ENCODE measurements at regions not wholly inside any gene's neighbourhood (a gene's known extent, or its start where the extent isn't known, plus 50 kb on each side); places are given as distances from the start of the nearest gene placed in this dataset.

DNA sequence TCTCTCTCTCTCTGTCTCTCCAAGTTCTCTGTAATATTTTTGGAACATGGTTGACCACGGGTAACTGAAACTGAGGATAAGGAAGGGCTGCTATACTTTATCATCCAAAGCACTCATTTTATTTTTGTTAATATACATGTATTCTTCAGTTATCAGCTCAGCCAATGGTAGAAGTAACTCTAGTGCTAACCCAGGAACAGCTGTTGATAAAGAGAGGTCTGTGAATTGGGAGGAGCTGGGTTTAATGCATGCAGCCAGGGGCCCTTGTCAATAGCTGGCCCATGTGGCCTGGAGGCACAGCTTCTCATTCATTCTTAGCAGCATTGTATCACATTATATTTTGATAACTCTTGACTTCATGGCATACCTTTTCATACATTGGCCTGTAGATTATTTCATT, 401.6 kb downstream of the EPHA4 start:
- DNase-seq (ENCODE audit: low read depth), result no peak

DNA sequence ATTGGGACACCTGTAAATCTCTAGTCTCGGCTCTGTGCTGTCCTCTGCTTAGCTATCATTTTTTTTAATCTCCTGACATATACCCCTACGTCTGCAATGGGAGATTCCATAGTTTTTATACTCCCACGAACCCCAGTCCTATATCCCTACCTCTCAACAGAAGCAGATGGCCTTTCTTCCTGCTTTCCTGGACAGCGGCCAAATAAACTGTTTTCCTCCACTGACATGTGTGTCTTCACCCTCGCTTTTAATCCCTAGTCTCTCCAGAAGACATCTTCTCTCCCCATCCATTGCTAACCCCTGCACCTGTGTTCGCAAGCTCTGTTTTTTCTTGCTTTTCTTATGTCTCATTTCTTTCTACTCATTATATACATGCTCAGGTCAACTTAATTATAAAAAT, 395.4 kb downstream of the EPHA4 start:
- DNase-seq (ENCODE audit: low read depth), result no peak

DNA sequence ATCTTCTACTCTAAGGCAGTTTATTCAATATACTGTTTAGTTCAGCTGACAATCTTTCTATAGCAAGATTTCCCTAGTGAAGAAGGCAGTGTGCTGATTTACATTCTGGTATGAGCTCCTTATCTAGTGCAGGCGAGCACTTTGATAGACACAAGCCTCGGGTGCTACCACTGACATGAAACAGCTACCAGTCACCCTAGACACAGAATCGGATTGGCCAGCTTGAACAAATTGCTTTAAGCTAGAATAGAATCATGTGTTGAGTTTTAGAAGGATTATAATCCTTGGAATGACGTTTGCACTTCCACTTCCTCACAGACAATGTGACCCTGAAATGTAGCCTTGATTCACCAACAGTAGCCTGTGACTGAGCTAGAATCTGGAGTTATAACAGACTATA, 394.0 kb downstream of the EPHA4 start:
- no peak for DNase-seq (ENCODE audit: low read depth)

DNA sequence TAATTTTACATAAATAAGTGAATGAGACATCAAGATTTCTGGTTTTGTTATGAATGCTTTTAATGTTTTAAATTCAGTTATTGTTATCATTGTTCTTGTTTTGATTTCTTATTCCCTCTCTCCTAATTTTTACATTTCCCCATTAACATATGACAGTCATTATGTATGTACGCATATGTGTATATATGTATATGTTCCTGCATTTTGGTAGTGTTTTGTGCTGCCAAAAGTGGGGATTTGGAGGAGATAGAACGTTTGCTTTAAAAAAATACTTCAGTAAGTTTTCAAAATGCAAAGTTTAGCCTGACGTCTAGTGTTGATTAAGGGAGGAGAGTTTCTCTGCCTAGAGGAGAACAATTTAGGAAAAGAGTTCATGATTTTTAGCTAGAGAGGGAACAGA, 385.2 kb downstream of the EPHA4 start:
- no peak for DNase-seq (ENCODE audit: low read depth)

DNA sequence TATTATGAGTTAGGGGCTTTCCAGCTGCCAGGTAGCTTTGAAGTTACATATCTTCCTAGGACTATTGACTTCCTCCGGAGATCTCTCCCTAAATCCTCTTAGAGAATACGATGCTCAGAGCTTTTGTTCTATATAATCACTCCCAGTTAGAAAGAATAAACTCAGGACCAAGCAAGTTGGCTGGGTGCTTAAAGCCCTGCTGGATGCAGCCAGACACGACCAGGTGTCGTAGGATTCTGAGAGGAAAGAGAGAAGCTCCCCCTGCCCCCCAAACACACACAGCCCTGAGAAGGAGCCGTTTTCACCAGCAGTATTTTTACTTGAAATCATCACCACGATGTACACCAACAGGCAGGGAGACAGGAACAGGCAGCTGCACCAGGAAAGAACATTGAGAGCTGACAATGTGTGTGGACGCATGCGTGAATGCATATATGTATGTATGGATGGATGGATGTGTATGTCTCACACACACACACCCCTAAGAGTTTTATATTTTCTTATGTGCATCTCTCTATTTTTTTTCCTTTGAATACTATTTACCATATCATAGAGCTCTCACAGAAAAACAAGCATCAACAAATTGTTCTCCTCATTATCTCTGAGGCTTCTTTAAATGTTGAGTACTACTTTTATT, 382.6 kb downstream of the EPHA4 start:
- no peak for DNase-seq (ENCODE audit: low read depth)

DNA sequence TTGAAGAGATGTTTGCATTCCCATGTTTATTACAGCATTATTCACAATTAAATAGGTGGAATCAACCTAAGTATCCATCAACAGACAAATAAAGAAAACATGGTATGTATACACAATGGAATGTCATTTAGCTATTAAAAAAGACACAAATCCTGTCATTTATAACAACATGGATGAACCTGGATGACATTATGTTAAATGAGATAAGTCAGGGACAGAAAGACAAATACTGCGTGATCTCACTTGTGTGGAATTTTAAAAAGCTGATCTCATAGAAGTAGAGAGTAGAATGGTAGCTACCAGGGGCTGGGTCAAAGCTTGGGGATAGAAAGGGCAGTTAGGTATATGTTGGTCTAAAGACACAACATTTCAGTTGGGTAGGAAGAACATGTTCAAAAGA, 376.3 kb downstream of the EPHA4 start:
- DNase-seq (ENCODE audit: low read depth), result no peak

DNA sequence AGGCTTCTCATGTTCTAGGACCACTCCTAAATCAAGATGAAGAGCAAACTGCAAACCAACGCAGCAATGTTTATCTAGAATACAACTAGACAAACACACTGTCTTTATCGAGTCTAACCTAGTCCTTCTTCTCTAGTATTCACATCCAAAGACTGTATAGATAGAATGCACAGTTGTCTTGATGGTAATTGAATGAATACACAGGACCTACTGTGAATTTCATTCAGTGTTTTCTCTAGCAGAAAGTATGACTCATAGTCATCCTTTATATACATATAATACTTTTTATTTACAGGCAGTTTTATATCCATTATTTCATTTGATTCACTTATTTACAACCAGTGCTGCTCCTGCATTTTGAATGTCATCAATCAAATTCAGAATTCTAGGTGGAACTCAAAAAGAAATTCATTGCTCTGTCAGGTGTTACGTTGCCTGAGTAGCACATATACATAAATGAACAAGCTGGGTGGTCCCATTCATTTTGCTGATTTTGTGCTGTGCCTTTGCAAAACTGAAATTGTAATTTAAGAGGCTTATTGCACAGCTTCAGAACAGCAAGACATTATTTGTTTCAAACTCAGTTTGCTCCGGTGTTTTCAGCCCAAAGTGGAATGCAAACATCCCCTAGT, 374.8 kb downstream of the EPHA4 start:
- no peak for DNase-seq (ENCODE audit: low read depth)

DNA sequence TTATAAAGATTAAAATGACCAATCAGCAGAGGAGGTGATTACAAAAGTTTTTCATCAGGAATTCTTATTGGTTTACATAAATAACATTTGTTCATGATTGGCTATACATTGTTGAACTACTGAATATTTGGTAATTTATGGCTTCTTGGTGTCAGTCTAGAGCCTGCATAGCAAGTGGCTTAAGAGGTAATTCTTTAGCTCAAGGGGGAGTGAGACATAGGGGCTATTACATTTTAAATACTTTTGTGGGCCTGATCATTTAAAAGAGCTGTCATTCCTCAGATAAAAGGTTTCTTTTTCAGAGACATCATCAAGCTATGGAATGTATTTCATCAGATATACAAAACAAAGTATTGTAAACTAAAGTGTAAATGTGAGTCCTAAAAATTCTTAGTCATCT, 373.8 kb downstream of the EPHA4 start:
- no peak for DNase-seq (ENCODE audit: low read depth)

DNA sequence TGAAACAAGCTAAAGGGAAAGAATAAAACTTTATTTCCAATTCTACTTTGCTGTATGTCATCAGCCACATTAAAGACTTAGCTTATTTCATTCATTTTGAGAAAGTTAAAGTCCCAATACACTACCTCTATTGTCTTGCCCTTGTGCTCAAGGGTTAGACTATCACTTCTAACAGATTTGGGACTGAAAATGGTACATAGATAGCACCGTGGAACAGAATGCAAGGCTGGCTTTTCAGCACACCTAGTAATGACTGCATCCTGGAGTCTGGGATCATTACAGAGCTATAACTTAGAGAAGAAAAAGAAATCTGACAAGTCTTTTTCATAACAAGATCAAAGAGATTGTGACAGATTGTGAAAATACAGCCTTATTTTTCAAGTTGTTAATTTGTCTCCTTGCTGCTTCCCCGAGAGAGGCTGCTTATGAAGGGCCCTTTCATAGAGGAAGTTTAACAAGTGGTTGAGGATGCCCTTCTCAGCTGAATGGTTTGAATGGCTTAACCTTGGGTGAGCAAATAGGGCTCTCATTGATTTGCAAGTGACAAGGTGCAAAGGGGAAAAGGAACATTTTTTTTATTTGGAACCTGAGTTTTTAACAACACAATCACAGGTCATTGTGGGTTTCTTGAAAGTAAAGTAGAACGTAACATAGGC, 371.8 kb downstream of the EPHA4 start:
- DNase-seq (ENCODE audit: low read depth), result no peak

DNA sequence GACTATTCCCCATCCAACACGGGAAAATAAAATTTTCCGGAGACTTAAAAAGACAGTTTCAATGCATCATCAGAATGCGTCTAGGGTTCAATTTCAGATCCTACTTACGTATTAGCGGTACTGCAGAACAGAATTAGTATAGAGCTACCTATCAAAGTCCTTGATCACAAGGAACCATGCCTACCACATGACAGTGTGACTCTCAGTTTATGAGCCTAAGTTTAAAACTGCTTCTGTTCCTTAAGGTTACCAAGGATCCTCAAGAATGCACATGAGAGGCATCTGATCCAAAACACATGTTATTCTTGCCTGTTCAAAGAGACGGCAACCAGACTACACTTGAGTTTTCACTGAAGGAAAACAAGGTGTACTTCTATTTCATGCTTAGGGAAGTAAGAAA, 369.7 kb downstream of the EPHA4 start:
- DNase-seq (ENCODE audit: low read depth), result no peak

DNA sequence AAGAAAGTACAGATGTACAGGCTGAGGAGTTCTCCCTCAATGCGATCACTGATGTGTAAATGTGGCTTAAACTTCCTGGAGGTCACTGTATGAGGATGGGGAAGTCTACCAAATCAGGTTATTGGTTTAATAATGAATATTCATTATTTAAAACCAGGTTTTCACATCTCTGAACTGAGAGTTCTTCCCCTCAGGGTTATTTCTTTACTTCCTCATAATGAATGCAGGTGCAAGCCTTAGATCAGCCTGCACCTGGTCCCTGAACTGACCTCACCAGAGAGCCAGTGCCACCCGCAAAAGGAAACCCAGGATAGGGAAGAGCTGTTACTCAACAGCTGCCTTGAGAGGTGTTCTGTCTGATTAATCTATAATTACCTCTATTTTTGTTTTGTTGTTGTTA, 369.0 kb downstream of the EPHA4 start:
- no peak for DNase-seq (ENCODE audit: low read depth)

DNA sequence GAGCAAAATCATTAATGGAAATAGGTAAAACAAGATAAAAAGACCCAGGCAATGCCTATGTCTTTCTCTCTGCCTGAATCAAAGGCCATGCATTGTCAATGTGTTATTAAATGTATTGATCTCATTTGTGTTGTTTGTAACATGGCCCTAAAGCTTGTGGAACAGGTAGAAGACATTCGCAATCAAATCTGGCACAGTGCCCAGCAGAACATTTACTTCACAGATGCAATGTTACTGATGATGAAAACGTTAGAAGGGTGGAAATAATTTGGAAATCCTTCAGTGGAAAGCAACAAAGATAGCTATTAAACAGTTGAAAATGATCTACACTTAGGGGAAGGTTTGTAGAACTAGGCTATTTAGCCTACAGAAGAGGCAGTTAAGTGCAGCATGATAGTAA, 368.2 kb downstream of the EPHA4 start:
- no peak for DNase-seq (ENCODE audit: low read depth)

DNA sequence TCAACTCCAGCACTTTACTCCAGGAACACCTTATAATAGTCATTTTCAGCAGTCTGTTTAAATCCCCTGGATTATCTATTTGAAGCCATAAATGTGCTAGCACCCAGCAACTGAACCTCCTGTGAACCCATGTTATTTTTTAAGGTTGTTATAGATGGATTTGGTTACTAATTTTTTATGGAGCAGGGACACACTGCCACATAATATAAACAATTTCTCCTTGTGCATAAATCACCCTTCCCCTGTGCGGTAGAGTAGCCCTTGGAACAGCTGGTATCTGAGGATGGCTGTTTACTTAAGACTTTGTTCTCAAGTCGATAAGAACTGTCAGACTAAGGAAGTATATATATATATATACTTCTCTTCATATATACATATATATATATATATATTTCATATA, 367.4 kb downstream of the EPHA4 start:
- no peak for DNase-seq (ENCODE audit: low read depth)

DNA sequence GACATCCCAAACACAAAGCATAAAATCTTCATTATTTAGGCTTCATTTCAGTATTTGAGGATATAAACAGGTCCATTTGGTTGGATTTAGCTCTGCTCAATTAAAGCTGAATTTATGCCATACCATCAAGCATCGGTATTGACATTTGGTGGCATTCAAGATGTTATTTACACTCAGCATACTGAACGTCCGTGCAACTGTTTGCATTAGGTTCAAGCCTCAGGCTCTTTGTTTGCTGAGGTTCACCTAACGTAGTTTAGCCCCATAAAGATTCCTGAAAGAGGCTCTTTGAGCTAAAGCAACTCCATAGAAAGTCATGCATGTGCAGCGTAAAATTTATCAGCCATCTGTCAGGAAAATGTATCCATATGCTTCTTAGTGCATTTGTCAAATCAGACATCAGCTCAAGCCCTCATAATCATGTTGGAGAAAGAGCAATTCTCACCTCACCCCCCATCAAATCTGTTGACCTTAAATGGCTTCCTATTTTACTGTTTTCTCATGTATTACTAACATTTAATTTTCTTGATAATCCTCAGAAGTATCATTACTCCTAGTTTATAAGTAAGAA, 366.9 kb downstream of the EPHA4 start:
- no peak for DNase-seq (ENCODE audit: low read depth)

DNA sequence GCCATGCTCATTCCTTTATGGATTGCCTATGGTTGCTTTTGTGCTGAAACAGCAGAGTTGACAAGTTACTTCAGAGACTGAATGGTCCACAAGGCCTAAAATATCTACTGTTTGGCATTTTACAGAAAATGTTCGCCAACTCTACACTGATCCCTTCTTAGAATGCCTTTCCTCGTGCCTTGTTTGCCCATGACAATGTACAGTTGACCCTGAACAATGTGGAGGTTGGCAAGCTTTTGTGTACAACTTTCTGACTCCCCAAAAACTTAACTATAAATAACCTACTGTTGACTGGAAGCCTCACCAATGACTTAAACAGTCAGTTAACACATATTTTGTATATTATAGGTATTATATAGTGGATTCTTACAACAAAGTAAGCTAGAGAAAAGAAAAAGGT, 361.4 kb downstream of the EPHA4 start:
- DNase-seq (ENCODE audit: low read depth), result no peak

DNA sequence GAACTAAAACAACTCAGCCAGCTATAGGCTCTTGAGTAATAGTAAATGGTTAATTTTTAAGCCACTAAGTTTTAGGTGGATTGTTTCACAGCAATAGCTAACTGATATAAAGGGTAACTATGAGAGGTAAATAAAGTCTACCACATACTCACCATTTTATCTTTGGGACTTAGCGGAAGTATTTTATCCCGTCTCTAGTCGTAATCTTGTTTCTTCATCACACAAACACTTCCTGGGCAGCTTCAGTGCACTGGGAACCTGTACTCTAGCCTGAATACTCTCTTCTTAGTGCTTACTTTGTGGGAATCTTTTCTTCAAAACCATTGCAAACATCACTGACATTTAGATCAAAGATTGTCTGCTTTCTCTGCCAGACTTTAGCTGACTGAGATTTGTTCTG, 360.5 kb downstream of the EPHA4 start:
- no peak for DNase-seq (ENCODE audit: low read depth)

DNA sequence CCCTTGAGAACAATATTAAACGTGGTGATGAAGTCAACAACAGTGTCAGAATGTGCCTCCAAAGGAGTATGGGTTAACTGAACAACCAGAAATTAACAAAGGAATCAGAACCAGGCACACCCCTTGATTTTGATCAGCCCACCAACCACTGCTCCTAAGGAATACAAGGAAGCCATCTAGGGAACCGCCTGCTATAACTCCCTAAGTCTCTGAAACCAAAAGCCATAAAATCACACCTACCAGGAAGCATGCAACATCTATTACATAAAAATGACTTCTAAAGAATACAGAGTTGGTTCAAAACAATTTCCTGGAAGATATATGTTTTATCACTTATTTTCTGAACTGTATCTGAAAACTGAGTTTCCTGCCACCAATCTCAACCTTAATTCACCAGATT, 360.0 kb downstream of the EPHA4 start:
- DNase-seq (ENCODE audit: low read depth), result no peak

DNA sequence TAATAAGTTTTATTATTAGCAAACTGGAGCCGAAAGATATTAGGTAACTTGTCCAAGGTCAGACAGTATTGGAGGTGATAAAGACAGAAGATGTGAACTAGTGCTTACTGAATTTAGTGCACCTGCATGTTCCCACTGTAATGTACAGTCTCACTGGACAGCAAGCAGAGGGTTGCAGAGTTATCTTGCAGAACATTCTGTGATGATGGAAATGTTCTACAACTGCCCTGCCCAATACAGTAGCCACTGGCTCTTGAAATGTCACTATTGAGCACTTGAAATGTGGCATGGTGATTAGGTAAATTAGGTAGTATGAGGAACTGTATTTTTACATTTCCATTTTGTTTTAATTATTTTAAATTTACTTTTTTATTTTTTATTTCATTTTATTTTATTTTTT, 356.6 kb downstream of the EPHA4 start:
- DNase-seq (ENCODE audit: low read depth), result no peak

DNA sequence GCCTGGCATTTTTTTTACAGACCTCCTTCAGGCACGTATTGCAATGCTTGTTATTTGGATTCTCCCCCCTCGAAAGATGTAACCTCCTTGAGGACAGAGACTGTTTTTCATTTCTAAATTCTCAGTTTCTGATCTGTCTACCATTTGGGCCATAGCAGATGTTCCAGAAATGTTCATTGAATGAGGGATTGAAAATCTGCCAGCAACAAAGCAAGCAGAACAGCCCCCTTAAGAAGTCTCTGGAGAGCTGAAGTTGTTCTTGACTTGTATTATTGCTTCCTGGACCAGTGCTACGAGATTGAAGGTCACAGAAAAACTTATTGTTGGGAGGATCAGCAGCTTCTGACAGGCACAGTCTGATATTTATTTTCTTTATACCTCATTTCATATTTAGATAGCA, 355.5 kb downstream of the EPHA4 start:
- no peak for DNase-seq (ENCODE audit: low read depth)

DNA sequence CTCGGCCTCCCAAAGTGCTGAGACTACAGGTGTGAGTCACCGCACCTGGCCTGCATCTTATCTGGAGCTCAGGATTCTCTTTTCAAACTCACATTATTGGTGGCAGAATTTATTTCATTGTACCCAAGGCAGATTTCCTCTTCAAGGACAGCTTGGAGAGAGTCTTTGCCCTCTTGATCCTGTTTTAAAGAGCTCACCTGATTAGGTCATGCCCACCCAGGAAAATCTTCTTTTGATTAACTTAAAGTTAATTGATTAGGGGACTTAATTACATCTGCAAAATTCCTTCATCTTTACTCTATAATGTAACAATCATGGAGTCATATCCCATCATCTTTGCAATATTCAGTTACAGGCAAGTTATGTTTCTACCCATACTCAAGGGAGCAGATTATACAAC, 346.4 kb downstream of the EPHA4 start:
- DNase-seq (ENCODE audit: low read depth), result no peak

DNA sequence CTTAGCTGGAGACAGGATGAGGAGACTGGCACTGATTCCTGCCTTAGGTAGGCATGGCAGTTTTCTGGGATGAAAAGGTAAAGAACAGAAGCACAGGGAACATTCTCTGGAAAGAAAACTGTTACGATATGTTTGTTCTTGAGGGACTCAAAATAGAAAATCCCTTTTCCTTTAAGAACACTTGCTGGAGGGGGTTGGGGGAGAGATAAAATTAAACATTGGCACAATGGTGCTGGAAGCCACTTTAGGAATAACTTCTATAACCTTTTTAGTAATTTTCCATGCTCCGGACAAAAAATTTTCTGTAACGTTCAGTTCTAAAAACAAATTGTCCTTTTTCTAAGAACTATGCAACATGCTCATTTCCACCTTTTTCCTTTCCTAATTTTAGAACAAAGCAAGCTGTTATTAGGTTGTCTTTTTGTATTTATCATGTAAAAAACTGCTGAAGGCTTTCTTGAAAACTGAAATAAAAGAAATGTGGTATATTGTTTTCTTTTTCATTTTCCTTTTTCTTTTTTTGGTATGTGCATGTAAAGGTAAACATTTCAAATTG, 343.8 kb downstream of the EPHA4 start:
- DNase-seq (ENCODE audit: low read depth), result no peak

DNA sequence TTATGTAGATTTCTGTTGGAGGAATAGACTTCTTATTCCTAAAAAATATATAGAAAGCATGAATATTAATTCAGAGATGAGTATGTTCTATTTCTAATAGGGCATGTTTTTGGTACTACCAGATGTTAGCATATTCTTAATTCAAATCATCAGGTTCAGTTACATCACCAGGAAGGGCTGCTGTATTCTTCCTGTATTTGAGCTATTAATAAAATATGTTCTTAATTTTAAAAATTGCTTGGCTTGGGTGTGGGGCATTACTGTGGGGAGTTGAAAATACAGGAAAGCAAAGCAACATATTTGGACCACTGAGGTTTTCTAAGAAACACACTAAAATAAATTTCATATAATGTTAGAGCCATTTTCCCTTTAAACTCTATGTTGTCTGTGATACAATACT, 343.0 kb downstream of the EPHA4 start:
- no peak for DNase-seq (ENCODE audit: low read depth)

DNA sequence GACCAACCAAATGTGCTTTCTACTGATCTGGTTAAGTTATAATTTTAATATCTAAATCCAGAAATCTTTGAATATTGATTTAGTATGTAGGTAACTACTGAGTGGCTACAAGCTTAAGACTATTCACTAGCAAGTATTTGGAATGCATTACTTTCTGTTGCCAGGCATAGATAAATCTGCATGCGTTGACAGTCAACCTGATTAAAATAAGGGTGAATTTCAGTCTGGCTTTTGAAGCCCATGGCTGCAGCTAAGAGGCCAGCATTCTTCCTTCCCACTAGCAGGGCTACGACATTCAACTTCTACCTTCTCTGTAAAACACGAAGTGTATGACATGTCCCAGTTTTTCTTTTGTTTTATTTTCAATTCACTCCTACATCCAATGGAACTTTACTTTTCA, 340.6 kb downstream of the EPHA4 start:
- no peak for DNase-seq (ENCODE audit: low read depth)
